Kasumi-1 (cell line): ENCODE measurements at regions not wholly inside any gene's neighbourhood (a gene's known extent, or its start where the extent isn't known, plus 50 kb on each side); places are given as distances from the start of the nearest gene placed in this dataset.
"Not testable (repeated sequence)": the region's sequence is repeated elsewhere in the genome, so short reads cannot be mapped to it uniquely, and the experiment has no call there.

ENCODE experiments used
- DNase-seq, 2 experiments: peaks; one replicate each; lab custom pipeline; 2025; lab: John Stamatoyannopoulos, UW

DNA sequence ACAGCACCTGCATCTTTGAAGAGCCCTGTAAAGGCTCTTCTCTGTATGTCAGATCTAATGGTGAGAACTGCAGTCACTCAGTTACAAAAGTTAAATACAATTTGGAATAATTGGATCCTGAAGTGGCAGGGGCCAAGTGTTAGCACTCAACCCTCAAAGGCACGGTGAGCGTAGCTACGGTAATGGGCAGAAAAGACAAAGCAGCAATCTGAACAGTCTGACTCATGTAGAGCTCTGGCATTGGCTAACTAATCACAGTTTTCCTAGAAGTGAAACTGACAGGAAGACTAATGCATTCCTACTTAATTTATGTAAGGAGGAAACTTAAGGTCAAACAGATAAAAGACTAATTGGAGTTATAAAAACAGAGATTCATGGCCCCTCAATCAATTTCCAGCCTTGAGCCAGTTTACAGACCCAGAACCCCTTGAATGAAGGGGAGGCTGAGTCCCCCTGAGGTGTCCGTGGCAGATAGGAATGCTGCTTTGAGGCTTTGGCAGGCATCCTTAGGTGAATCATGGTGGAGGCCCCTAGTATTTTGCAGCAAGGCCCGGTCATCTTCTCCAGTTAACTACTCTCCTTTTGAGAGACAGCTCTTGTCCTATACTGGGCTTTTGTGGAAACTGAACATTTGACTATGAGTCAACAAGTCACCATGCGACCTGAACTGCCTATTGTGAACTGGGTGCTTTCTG is 450.7 kb downstream of the ZNF33B start:
- not testable (repeated sequence) for DNase-seq

DNA sequence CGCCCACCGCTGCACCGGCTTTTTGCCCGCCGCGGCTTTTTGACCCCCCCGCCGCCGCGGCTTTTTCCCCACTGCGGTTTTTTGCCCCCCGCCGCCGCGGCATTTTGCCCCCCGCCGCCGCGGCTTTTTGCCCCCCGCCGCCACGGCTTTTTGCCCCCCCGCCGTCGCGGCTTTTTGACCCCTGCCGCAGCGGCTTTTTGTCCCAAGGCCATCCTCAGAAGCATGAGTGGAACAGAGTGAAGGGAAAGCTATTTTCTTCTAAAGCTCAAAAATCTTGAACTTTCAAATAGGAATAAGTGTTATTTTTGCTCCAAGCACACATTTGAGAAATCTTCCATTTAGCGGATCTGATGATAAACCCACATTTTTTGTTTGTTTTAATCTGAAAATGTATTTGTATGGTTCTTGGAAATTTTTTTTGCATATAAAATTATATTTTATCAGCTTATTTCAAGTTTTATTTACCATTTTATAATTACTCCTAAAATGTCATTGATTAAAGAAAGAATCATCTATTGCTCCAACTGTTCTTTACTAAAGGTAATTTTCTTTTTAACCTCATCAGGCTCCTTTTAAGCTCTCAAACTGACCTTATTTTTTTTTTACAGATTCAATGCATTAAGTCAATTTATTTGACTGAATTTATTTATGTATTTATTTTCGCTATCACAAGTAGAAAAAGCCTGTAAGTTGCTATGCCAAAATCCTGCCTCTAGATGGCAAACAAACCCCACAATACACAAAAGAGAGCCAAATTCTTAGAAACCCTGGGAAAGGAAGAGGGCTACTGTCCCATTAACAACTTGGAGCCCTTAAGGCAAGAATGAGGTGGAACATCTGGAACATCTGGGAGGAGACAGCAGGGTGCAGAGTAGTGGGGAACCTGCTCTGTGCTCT is 460.3 kb downstream of the ZNF33B start:
- peak; percentile 52 to 54 for DNase-seq

GRCh38 chr10:42177077-42177792 is 461.1 kb downstream of the ZNF33B start:
- DNase-seq, result no peak

- no peak for DNase-seq
These were observed 487.8 kb downstream of the ZNF33B start for GRCh38 chr10:42150428-42151061.

GRCh38 chr10:42149722-42150427 is 488.5 kb downstream of the ZNF33B start:
- no peak for DNase-seq

DNA sequence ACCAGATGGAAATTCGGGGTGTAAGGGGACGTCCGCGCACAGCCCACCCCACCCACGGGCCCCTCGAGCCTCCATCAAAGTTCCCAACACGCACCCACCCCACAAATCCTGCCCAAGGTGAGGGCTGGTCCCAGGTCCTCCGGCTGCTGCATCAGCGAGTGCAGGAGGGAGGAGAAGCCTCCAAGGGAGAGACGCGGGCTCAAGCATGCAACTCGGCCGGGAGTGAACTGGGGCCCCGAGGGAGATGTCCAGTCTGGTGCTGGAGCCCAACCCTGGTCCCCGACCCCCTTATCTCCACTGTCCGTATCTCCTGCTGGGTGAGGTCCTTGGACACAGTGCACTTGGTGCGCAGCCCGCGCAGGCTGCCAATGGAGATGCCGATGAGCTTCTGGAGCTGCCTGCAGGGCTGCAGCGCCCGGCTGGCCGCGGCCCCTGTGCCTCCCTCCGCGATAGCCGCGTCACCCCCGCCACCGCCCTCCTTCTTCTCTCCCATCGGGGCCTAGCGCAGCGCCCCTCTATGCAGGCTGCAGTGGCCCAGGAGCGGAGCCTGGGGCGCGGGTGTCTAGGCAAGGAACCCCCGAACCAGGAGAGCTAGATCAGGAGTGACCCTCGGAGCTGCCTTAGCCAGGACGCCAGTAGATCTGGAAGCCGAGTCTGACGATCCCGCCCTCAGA is 489.2 kb downstream of the ZNF33B start:
- no peak for DNase-seq

- not testable (repeated sequence) for DNase-seq
These were observed 492.2 kb downstream of the ZNF33B start for GRCh38 chr10:42146165-42146564.

- not testable (repeated sequence) for DNase-seq
These were observed 500.3 kb downstream of the ZNF33B start for GRCh38 chr10:42138023-42138422.

- no peak for DNase-seq
These were observed 525.3 kb downstream of the ZNF33B start for GRCh38 chr10:42113158-42113450.

DNA sequence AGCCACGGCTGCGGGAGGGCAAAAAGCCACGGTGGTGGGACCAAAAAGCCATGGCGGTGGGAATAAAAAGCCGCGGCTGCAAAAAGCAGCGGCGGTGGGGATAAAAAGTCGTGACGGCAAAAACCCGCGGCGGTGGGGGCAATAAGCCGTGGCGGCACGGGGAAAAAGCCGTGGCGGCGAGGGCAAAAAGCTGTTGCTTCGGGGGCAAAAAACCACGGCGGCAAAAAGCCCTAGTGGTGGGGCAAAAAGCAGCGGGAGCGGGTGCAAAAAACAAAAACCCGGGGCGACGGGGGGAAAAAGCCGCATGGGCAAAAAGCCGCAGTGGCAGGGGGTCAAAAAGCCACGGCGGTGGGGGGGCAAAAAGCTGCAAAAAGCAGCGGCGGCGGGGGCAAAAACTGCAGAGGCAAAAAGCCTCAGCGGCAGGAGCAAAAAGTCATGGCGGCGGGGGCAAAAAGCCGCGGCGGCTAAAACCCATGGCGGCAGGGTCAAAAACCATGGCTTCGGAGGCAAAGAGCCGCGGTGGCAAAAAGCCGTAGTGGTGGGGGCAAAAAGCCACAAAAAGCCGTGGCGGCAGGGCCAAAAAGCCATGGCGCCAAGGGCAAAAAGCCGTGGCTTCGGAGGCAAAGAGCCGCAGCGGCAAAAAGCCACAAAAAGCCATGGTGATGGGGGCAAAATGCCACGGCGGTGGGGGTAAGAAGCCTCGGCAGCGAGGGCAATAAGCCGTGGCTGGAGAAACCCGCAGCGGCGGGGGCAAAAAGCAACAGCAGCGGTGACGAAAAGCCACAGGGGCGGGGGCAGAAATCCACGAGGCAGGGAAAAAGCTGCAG is 525.8 kb downstream of the ZNF33B start:
- no peak for DNase-seq

DNA sequence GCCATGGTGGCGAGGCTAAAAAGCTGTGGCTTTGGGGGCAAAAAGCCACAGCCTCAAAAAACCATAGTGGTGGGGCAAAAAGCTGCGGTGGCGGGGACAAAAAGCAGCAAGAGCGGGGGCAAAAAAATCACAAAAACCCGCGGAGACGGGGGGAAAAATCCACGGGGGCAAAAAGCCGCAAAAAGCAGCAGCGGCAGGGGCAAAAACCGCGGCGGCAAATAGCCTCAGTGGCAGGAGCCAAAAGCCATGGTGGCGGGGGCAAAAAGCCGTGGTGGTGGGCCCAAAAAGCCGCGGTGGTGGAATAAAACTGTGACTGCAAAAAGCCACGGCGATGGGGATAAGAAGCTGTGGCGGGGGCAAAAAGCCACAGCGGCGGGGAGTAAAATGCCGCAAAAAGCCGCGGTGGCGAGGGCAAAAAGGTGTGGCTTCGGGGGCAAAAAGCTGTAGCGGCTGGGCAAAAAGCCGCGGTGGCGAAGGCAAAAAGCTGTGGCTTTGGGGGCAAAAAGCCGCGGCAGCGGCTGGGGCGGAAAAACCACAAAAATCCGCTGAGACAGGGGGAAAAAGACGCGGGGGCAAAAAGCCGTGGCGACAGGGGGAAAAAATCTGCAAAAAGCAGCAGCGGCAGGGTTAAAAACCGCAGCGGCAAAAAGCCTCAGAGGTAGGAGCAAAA is 526.6 kb downstream of the ZNF33B start:
- no peak for DNase-seq

- no peak for DNase-seq
These were observed 527.3 kb downstream of the ZNF33B start for GRCh38 chr10:42111076-42111475.
